ENCODE measurements at regions not wholly inside any gene's neighbourhood (a gene's known extent, or its start where the extent isn't known, plus 50 kb on each side); places are given as distances from the start of the nearest gene placed in this dataset.

DNA sequence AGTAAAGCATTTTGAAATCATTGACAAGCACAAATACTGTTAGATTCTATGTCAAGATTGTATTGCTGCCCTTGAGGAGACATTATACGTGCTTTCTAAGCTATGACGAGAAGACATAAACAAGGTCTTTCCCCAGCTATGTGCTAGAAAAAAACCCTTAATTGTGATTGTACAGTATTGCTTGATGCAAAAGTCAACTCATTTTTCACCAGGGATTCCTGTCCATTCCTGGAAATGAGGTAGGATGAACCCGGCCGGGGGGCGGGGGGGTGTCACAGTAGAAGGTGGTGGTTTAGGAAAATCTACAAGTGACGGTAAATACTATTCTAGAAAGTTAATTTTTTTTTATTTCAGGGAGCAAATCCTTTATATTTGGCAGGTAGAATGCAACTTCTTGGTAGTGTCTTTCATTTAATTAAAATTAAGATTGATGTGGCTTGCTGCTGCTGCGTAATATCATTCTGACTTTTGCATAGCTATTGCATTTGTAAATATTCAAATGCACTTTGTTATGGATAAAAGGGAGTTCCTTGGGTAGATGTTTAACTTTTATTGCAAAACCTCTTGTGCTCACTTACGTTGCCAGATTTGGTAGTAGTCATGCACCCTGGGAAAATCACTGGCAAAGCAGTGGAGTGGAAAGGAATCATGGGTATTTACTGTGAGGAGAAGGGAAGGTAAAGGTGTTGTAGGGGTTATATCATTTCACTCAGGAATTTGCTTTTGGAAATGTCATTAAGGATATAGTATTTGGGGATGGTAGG is 164.4 kb upstream of the PRPS1L1 start:
- no peak for TF ChIP-seq POLR2A (IDR thresholded peaks at IDR 0.05)
- no peak for TF ChIP-seq CTCF (IDR thresholded peaks at IDR 0.05)

Data from right lobe of liver (tissue), 4 donors.